Transverse colon (tissue), 4 donors: ENCODE measurements at regions not wholly inside any gene's neighbourhood (a gene's known extent, or its start where the extent isn't known, plus 50 kb on each side); places are given as distances from the start of the nearest gene placed in this dataset.

Experiments
- DNase-seq: peaks from one replicate; pipeline ENCODE4 v3.0.0-alpha.2; 2019
- H3K27ac ChIP-seq, 4 donors: fragments of 200-600 bp; sonication (generic); 2 replicates each; pipeline ENCODE4 v1.5.1; 2016 to 2018; ENCODE audit warnings: inconsistent platforms in 4 of 4
- H3K27me3 ChIP-seq: fragments of 200-600 bp; sonication (generic); 2 replicates; pipeline ENCODE4 v1.5.1; 2017; ENCODE audit warnings: inconsistent platforms
- H3K36me3 ChIP-seq, 4 donors: fragments of 200-600 bp; sonication (generic); 2 replicates each; pipeline ENCODE4 v1.5.1; 2017 to 2019; ENCODE audit warnings: inconsistent platforms in 4 of 4
- H3K4me1 ChIP-seq, 4 donors: fragments of 200-600 bp; sonication (generic); 2 replicates each; pipeline ENCODE4 v1.5.1; 2017 to 2020; ENCODE audit warnings: inconsistent platforms in 4 of 4
- H3K4me3 ChIP-seq, 4 donors: fragments of 200-600 bp; sonication (generic); 1 replicate in 1 of 4; 2 replicates in 3 of 4; pipeline versions ENCODE4 v1.5.1 to v1.6.1; 2017 to 2019; ENCODE audit warnings: inconsistent platforms in 4 of 4
- H3K9me3 ChIP-seq, 2 donors: fragments of 200-600 bp; sonication (generic); 2 replicates each; pipeline ENCODE4 v1.5.1; 2017 to 2019; ENCODE audit warnings: inconsistent platforms in 2 of 2
- EP300 ChIP-seq: sonication (generic); formaldehyde crosslinking; IDR thresholded peaks from one replicate; pipeline ENCODE4 v1.6.1; 2017; ENCODE audit warnings: antibody characterized with exemption, low read depth
- POLR2A ChIP-seq: fragments of 450-650 bp; IDR thresholded peaks from one replicate; pipeline ENCODE4 v1.6.1; 2016; ENCODE audit warnings: antibody characterized with exemption, mild to moderate bottlenecking, moderate library complexity
- POLR2AphosphoS5 ChIP-seq, 3 donors: sonication (generic); formaldehyde crosslinking; IDR thresholded peaks; one replicate each; pipeline ENCODE4 v1.6.1; 2016; ENCODE audit warnings: antibody characterized with exemption in 3 of 3
- WGBS, 2 donors: methylation state at CpG; one replicate each; pipeline ENCODE4 v1.1.5; 2018; ENCODE audit warnings: low coverage in 1 of 2; 5-methylcytosine and 5-hydroxymethylcytosine counted together
- in situ Hi-C, 4 donors: fragments of 200-750 bp; cut with MboI; loops; one replicate each; pipeline versions ENCODE4 v1.15.0 to v1.15.1; 2017; ENCODE audit warnings: low sequenced_read_pairs in 3 of 4, low pct_ligation_motif_present in 1 of 4, low pct_unique_long_range_greater_than_20kb in 1 of 4
- intact Hi-C: fragments of 100-400 bp; cut with DNase I; formaldehyde crosslinking; loops from one replicate; pipeline ENCODE4 v1.15.1; 2023; ENCODE audit warnings: low total_unique reads
- TF ChIP-seq, protein P1 (sequence below), 5 experiments: fragments of 200-600 bp in 3 of 5; fragments of 450-650 bp in 2 of 5; sonication (generic) in 3 of 5; IDR thresholded peaks; 1 replicate in 2 of 5; 2 replicates in 3 of 5; pipeline ENCODE4 v1.5.1; 2016 to 2017; ENCODE audit warnings: antibody characterized with exemption in 5 of 5, inconsistent platforms in 3 of 5, mild to moderate bottlenecking in 2 of 5, moderate library complexity in 1 of 5

DNA sequence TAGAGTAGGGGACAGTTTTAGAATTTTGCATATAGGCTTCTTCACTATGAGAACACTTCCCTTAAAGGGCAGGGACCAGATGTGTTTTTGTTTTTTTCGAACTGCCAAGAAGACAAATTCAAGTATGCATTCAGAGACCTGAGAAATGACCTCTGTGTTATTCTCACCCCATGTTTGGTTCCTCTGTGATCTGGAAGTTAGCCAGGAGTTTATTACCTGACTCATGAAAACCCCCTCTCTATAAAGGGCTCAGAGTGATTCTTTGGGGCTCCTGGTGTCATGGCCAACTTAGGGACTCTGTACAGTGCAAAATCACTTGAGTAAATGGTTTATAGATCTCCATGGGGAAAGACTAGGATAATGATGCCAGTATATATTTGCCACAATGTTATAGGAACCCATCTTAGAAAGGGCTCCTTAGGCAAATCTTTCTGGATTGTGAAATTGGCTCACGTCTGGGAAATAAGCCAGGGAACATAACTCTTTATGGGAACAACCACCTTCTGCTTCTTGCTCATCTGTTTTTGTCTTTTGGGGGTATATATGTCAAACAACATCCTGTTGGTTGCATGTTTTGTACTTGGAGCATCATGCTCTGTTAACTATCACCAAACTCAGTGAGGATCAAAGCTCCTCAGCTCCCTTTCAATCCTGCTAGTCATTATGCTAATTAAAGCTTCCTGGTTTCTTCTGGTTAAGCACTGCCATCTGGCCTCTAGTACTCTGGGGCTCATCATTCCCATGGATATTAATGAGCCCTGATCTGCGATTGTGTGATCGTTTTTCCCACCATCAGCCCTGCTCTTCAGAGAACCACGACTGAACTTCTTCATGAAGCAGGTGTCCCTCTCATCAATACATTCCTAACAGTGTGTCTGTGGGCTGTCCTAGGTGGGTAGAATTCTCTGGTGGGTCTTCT lies 173.4 kb upstream of the CDH12 start:
- no peak for DNase-seq
- Histone ChIP-seq H3K4me1 (no peaks in the 10 kb centered on the region), H3K27me3 (no peaks in the 10 kb centered on the region), H3K27ac (no peak overlapping the region), H3K36me3 (no peaks in the 10 kb centered on the region), H3K4me3 (no peak overlapping the region), H3K9me3 (no peaks in the 10 kb centered on the region)
- in situ Hi-C loops (no loop called here), intact Hi-C loops (no loop called here)
- WGBS, 2 donors, result 74 to 78% methylated on average over 4 to 5 of the region's 5 CpGs
- TF ChIP-seq POLR2AphosphoS5 (IDR thresholded peaks at IDR 0.05) (no peak), EP300 (no peak), POLR2A (no peak)
- TF ChIP-seq, protein P1, sequence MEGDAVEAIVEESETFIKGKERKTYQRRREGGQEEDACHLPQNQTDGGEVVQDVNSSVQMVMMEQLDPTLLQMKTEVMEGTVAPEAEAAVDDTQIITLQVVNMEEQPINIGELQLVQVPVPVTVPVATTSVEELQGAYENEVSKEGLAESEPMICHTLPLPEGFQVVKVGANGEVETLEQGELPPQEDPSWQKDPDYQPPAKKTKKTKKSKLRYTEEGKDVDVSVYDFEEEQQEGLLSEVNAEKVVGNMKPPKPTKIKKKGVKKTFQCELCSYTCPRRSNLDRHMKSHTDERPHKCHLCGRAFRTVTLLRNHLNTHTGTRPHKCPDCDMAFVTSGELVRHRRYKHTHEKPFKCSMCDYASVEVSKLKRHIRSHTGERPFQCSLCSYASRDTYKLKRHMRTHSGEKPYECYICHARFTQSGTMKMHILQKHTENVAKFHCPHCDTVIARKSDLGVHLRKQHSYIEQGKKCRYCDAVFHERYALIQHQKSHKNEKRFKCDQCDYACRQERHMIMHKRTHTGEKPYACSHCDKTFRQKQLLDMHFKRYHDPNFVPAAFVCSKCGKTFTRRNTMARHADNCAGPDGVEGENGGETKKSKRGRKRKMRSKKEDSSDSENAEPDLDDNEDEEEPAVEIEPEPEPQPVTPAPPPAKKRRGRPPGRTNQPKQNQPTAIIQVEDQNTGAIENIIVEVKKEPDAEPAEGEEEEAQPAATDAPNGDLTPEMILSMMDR (IDR thresholded peaks at IDR 0.05), result no peak

DNA sequence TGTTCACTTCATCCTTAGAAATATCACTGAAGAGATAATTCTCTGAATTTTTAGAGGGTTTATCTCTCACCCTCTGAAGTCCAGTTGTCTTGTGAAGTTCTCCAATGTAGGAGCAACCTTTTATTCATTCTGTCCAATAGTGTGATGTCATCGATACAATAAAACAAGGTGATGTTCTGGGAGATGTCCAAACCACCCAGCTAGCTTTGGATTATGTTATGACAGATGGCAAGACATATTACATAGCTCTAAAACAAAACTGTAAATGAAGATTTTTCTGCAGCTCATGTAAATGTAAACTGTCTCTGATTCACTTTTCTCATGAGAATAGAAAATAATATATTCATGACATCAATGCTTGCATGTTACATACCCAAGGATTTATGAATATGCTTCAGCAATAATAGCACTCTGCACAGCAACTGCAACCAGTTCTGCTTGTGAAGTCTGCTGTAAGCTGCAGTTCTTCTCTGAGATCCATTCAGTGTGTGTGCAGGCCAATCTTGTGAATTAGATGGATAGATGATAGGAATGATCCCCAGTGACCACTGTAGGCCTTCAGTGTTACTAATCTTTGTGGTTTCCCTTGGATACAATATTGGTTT lies 172.6 kb upstream of the CDH12 start:
- TF ChIP-seq EP300 (no peak), POLR2A (no peak), POLR2AphosphoS5 (IDR thresholded peaks at IDR 0.05) (no peak)
- TF ChIP-seq, protein P1 (IDR thresholded peaks at IDR 0.05), result no peak
- H3K27me3 ChIP-seq, result no peaks in the 10 kb centered on the region
- 50 to 58% methylated on average over 1 of the region's 1 CpG for WGBS, 2 donors

DNA sequence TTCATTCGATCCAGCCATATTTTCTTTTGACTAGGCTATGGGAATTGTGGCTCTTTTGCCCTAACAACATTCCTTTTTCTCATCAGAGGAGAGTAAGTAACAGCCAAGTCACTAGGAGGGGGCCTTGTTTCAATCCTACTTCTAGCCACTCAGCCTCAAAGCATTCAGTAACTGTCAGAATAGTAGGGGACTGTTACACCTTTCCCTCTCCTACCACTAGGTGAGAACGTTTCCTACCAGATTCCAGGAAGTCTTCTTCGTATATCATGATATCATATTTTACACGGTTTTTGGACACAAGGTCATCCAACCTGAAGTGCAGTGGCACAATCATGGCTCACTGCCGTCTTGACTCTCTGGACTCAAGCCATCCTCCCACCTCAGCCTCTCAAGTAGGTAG lies 171.3 kb upstream of the CDH12 start:
- intact Hi-C loops (no loop called here), in situ Hi-C loops (no loop called here)
- H3K4me1 ChIP-seq, result no peaks in the 10 kb centered on the region
- TF ChIP-seq POLR2AphosphoS5 (IDR thresholded peaks at IDR 0.05) (no peak), EP300 (no peak), POLR2A (no peak)
- TF ChIP-seq, protein P1 (IDR thresholded peaks at IDR 0.05), result no peak
- 78% methylated on average over 5 of the region's 5 CpGs for WGBS, 2 donors
- no peaks in the 10 kb centered on the region for H3K36me3 ChIP-seq
- no peak for DNase-seq
- H3K27ac ChIP-seq, result no peak overlapping the region
- no peaks in the 10 kb centered on the region for H3K9me3 ChIP-seq
- H3K4me3 ChIP-seq, result no peak overlapping the region
- no peaks in the 10 kb centered on the region for H3K27me3 ChIP-seq

More for the DNA sequence above, 172.6 kb upstream of the CDH12 start:
- Histone ChIP-seq H3K36me3 (no peaks in the 10 kb centered on the region), H3K4me1 (no peaks in the 10 kb centered on the region), H3K9me3 (no peaks in the 10 kb centered on the region), H3K4me3 (no peak overlapping the region), H3K27ac (no peak overlapping the region)
- DNase-seq, result no peak
- in situ Hi-C loops (no loop called here), intact Hi-C loops (no loop called here)

DNA sequence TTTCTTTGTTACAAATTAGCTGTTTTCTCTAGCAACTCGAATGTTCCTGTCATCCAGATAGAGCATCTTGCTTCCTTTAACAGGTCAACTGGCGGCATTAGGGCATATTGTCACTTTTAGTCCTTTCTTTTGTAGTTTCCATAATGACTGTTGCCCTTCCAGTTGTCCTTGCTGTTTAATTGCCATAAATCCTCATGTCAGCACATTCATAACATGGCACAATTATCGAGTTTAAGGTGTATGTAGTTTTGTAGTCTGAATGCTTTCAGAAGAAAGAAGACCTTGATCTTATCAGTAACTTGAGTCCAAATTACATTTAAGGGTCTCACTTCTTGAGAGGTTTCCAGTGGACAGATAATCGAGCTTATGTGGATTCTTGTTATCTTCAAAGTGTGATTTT lies 161.7 kb upstream of the CDH12 start:
- H3K4me3 ChIP-seq, result no peak overlapping the region
- H3K4me1 ChIP-seq, result no peaks in the 10 kb centered on the region
- intact Hi-C loops, result no loop called here
- DNase-seq, result no peak
- no peaks in the 10 kb centered on the region for H3K9me3 ChIP-seq
- H3K36me3 ChIP-seq, result no peaks in the 10 kb centered on the region
- in situ Hi-C loops, result no loop called here
- WGBS, 2 donors, result 63 to 77% methylated on average over 4 of the region's 4 CpGs
- no peak overlapping the region for H3K27ac ChIP-seq
- TF ChIP-seq POLR2A, result no peak
- TF ChIP-seq EP300, result no peak
- TF ChIP-seq, protein P1 (IDR thresholded peaks at IDR 0.05), result no peak
- TF ChIP-seq POLR2AphosphoS5 (IDR thresholded peaks at IDR 0.05), result no peak
- no peaks in the 10 kb centered on the region for H3K27me3 ChIP-seq
